Mucosa of descending colon (tissue), 3 donors: ENCODE measurements at regions not wholly inside any gene's neighbourhood (a gene's known extent, or its start where the extent isn't known, plus 50 kb on each side); places are given as distances from the start of the nearest gene placed in this dataset.

ENCODE experiments used
- ATAC-seq: fragments of 200-7000 bp; cut with Tn5 transposase; one replicate; pipeline ENCODE4 v1.9.1; 2020; ENCODE audit warnings: mild to moderate bottlenecking, moderate library complexity
- DNase-seq, 3 donors: peaks; one replicate each; pipeline ENCODE4 v3.0.0-alpha.2; 2020
- H3K36me3 ChIP-seq: fragments of 200-600 bp; one replicate; pipeline ENCODE4 v1.8.0; 2021; ENCODE audit warnings: low read depth, mild to moderate bottlenecking
- H3K4me1 ChIP-seq: fragments of 200-600 bp; one replicate; pipeline ENCODE4 v1.8.0; 2021; ENCODE audit warnings: low read depth, mild to moderate bottlenecking
- H3K4me3 ChIP-seq: fragments of 200-600 bp; one replicate; pipeline ENCODE4 v1.8.0; 2021; ENCODE audit warnings: mild to moderate bottlenecking
- H3K9me3 ChIP-seq: fragments of 200-600 bp; one replicate; pipeline ENCODE4 v1.8.0; 2021; ENCODE audit warnings: mild to moderate bottlenecking
- CTCF ChIP-seq: fragments of 200-600 bp; IDR thresholded peaks from one replicate; pipeline ENCODE4 v1.8.0; 2022; ENCODE audit warnings: antibody characterized with exemption, mild to moderate bottlenecking
- intact Hi-C, 2 donors: fragments of 100-400 bp; cut with DNase I in 1 of 2; cut with micrococcal nuclease in 1 of 2; formaldehyde crosslinking; loops; one replicate each; pipeline versions ENCODE4 v1.11.0 to v1.11.1; 2022; cut with DNase I, micrococcal nuclease
- donor health status: DM: no; HTN: no; CAD: no; lungs with moderate emphysema.
- donor health status: DM: no; HTN: no; CAD: no.
- donor health status: DM: no; HTN: yes; CAD: no.

GRCh38 chr15:91488452-91488851, 365.1 kb upstream of the SLCO3A1 start:
- H3K9me3 ChIP-seq: no peaks in the 10 kb centered on the region
- DNase-seq (no peak), ATAC-seq (no peak)
- no peak for TF ChIP-seq CTCF
- H3K36me3 ChIP-seq: no peaks in the 10 kb centered on the region
- intact Hi-C loops: no loop called here
- H3K4me3 ChIP-seq: no peak overlapping the region
- no peaks in the 10 kb centered on the region for H3K4me1 ChIP-seq

GRCh38 chr15:91490211-91490610, 363.3 kb upstream of the SLCO3A1 start:
- Histone ChIP-seq H3K9me3 (no peaks in the 10 kb centered on the region), H3K36me3 (no peaks in the 10 kb centered on the region), H3K4me3 (no peak overlapping the region), H3K4me1 (no peaks in the 10 kb centered on the region)
- TF ChIP-seq CTCF: no peak
- DNase-seq (no peak), ATAC-seq (no peak)
- intact Hi-C loops: no loop called here

GRCh38 chr15:91491101-91491950, 362.2 kb upstream of the SLCO3A1 start:
- Histone ChIP-seq H3K4me1 (no peaks in the 10 kb centered on the region), H3K4me3 (no peak overlapping the region), H3K36me3 (no peaks in the 10 kb centered on the region), H3K9me3 (no peaks in the 10 kb centered on the region)
- TF ChIP-seq CTCF: no peak
- intact Hi-C loops: no loop called here
- ATAC-seq: no peak
- DNase-seq: no peak

- DNase-seq (peak in 2 of 3 donors; percentile 23 to 57), ATAC-seq (peak; percentile 95)
- H3K4me1 ChIP-seq: peaks cover 7% of the 10 kb centered on the region
- no peak for TF ChIP-seq CTCF
- intact Hi-C loops: no loop called here
- H3K9me3 ChIP-seq: no peaks in the 10 kb centered on the region
- no peak overlapping the region for H3K4me3 ChIP-seq
- no peaks in the 10 kb centered on the region for H3K36me3 ChIP-seq
Measured at GRCh38 chr15:91496754-91497691, 356.5 kb upstream of the SLCO3A1 start.

- no peaks in the 10 kb centered on the region for H3K36me3 ChIP-seq
- H3K4me3 ChIP-seq: no peak overlapping the region
- intact Hi-C loops: no loop called here
- peaks cover 7% of the 10 kb centered on the region for H3K4me1 ChIP-seq
- ATAC-seq: no peak
- DNase-seq: no peak
- no peaks in the 10 kb centered on the region for H3K9me3 ChIP-seq
- no peak for TF ChIP-seq CTCF
Measured at GRCh38 chr15:91498046-91498748, 355.3 kb upstream of the SLCO3A1 start.
